Activated naive CD8-positive, alpha-beta T cell treated with anti-CD3 and anti-CD28 coated beads for 36 hours (primary cell): ENCODE measurements at regions not wholly inside any gene's neighbourhood (a gene's known extent, or its start where the extent isn't known, plus 50 kb on each side); places are given as distances from the start of the nearest gene placed in this dataset.

ENCODE experiments used
- DNase-seq: peaks from one replicate; pipeline ENCODE4 v3.0.0; 2021
- H3K27ac Mint-ChIP-seq: one replicate; pipeline ENCODE4 v1.8.0; 2022; ENCODE audit warnings: mild to moderate bottlenecking, moderate library complexity, mixed read lengths
- H3K27me3 Mint-ChIP-seq: one replicate; pipeline ENCODE4 v1.8.0; 2022; ENCODE audit warnings: mild to moderate bottlenecking, mixed read lengths
- H3K36me3 Mint-ChIP-seq: one replicate; pipeline ENCODE4 v1.8.0; 2021; ENCODE audit warnings: mild to moderate bottlenecking, mixed read lengths
- H3K4me1 Mint-ChIP-seq: one replicate; pipeline ENCODE4 v1.8.0; 2021; ENCODE audit warnings: mixed read lengths
- H3K4me3 Mint-ChIP-seq: one replicate; pipeline ENCODE4 v1.8.0; 2022; ENCODE audit warnings: mild to moderate bottlenecking, moderate library complexity, mixed read lengths
- H3K9me3 Mint-ChIP-seq: one replicate; pipeline ENCODE4 v1.8.0; 2022; ENCODE audit warnings: mixed read lengths

- DNase-seq: no peak
- H3K27ac Mint-ChIP-seq: no peak overlapping the region
- H3K27me3 Mint-ChIP-seq: peaks cover 67% of the 10 kb centered on the region
- H3K4me3 Mint-ChIP-seq: peak overlapping the region; percentile 35
- H3K36me3 Mint-ChIP-seq: no peaks in the 10 kb centered on the region
- peaks cover 23% of the 10 kb centered on the region for H3K4me1 Mint-ChIP-seq
- no peaks in the 10 kb centered on the region for H3K9me3 Mint-ChIP-seq
Observed at GRCh38 chr1:98044071-98044697, 123.3 kb upstream of the DPYD start.

GRCh38 chr1:98035602-98036002 is 114.8 kb upstream of the DPYD start:
- Mint-ChIP-seq H3K4me3 (no peak overlapping the region), H3K9me3 (no peaks in the 10 kb centered on the region), H3K4me1 (peaks cover 1% of the 10 kb centered on the region), H3K27ac (no peak overlapping the region), H3K27me3 (peaks cover 19% of the 10 kb centered on the region), H3K36me3 (no peaks in the 10 kb centered on the region)
- DNase-seq: no peak

GRCh38 chr1:98034505-98034904 is 113.7 kb upstream of the DPYD start:
- no peak for DNase-seq
- Mint-ChIP-seq H3K27ac (no peak overlapping the region), H3K36me3 (no peaks in the 10 kb centered on the region), H3K27me3 (peaks cover 16% of the 10 kb centered on the region), H3K4me3 (no peak overlapping the region), H3K9me3 (no peaks in the 10 kb centered on the region), H3K4me1 (peaks cover 4% of the 10 kb centered on the region)

- no peaks in the 10 kb centered on the region for H3K9me3 Mint-ChIP-seq
- H3K4me1 Mint-ChIP-seq: peaks cover 4% of the 10 kb centered on the region
- no peaks in the 10 kb centered on the region for H3K36me3 Mint-ChIP-seq
- H3K4me3 Mint-ChIP-seq: no peak overlapping the region
- no peak for DNase-seq
- no peak overlapping the region for H3K27ac Mint-ChIP-seq
- peaks cover 13% of the 10 kb centered on the region for H3K27me3 Mint-ChIP-seq
Observed at GRCh38 chr1:98032958-98033357, 112.1 kb upstream of the DPYD start.

GRCh38 chr1:98030976-98031375 is 110.1 kb upstream of the DPYD start:
- Mint-ChIP-seq H3K36me3 (no peaks in the 10 kb centered on the region), H3K27ac (no peak overlapping the region), H3K27me3 (peaks cover 10% of the 10 kb centered on the region), H3K4me1 (peaks cover 4% of the 10 kb centered on the region), H3K4me3 (no peak overlapping the region), H3K9me3 (no peaks in the 10 kb centered on the region)
- no peak for DNase-seq

GRCh38 chr1:98030483-98030882 is 109.6 kb upstream of the DPYD start:
- Mint-ChIP-seq H3K36me3 (no peaks in the 10 kb centered on the region), H3K27ac (no peak overlapping the region), H3K9me3 (no peaks in the 10 kb centered on the region), H3K4me1 (peaks cover 4% of the 10 kb centered on the region), H3K27me3 (peaks cover 6% of the 10 kb centered on the region), H3K4me3 (no peak overlapping the region)
- DNase-seq: no peak

GRCh38 chr1:98028800-98029199 is 108.0 kb upstream of the DPYD start:
- no peak overlapping the region for H3K4me3 Mint-ChIP-seq

GRCh38 chr1:98027103-98027705 is 106.4 kb upstream of the DPYD start:
- Mint-ChIP-seq H3K4me1 (peaks cover 4% of the 10 kb centered on the region), H3K4me3 (no peak overlapping the region), H3K27ac (no peak overlapping the region), H3K27me3 (no peaks in the 10 kb centered on the region), H3K9me3 (no peaks in the 10 kb centered on the region), H3K36me3 (no peaks in the 10 kb centered on the region)
- DNase-seq: no peak

More at GRCh38 chr1:98028800-98029199, 108.0 kb upstream of the DPYD start:
- H3K4me1 Mint-ChIP-seq: peaks cover 4% of the 10 kb centered on the region
- no peak for DNase-seq
- no peaks in the 10 kb centered on the region for H3K9me3 Mint-ChIP-seq
- no peak overlapping the region for H3K27ac Mint-ChIP-seq
- H3K36me3 Mint-ChIP-seq: no peaks in the 10 kb centered on the region
- H3K27me3 Mint-ChIP-seq: peaks cover 2% of the 10 kb centered on the region

GRCh38 chr1:98025858-98026257 is 105.0 kb upstream of the DPYD start:
- H3K4me3 Mint-ChIP-seq: no peak overlapping the region
- no peaks in the 10 kb centered on the region for H3K27me3 Mint-ChIP-seq
- no peak overlapping the region for H3K27ac Mint-ChIP-seq
- H3K4me1 Mint-ChIP-seq: peaks cover 4% of the 10 kb centered on the region
- no peaks in the 10 kb centered on the region for H3K36me3 Mint-ChIP-seq
- no peak for DNase-seq
- H3K9me3 Mint-ChIP-seq: no peaks in the 10 kb centered on the region

- no peak overlapping the region for H3K4me3 Mint-ChIP-seq
- no peaks in the 10 kb centered on the region for H3K4me1 Mint-ChIP-seq
- H3K36me3 Mint-ChIP-seq: no peaks in the 10 kb centered on the region
- DNase-seq: no peak
- no peak overlapping the region for H3K27ac Mint-ChIP-seq
- no peaks in the 10 kb centered on the region for H3K9me3 Mint-ChIP-seq
- no peaks in the 10 kb centered on the region for H3K27me3 Mint-ChIP-seq
Observed at GRCh38 chr1:98021126-98021525, 100.3 kb upstream of the DPYD start.

- no peaks in the 10 kb centered on the region for H3K36me3 Mint-ChIP-seq
- no peaks in the 10 kb centered on the region for H3K9me3 Mint-ChIP-seq
- H3K27ac Mint-ChIP-seq: no peak overlapping the region
- H3K4me1 Mint-ChIP-seq: no peaks in the 10 kb centered on the region
- H3K27me3 Mint-ChIP-seq: no peaks in the 10 kb centered on the region
- no peak overlapping the region for H3K4me3 Mint-ChIP-seq
- no peak for DNase-seq
Observed at GRCh38 chr1:98019747-98020146, 98.9 kb upstream of the DPYD start.

- no peaks in the 10 kb centered on the region for H3K4me1 Mint-ChIP-seq
- H3K36me3 Mint-ChIP-seq: no peaks in the 10 kb centered on the region
- no peaks in the 10 kb centered on the region for H3K27me3 Mint-ChIP-seq
Observed at GRCh38 chr1:98018074-98018473, 97.2 kb upstream of the DPYD start.

GRCh38 chr1:98017184-98017583 is 96.3 kb upstream of the DPYD start:
- DNase-seq: no peak
- Mint-ChIP-seq H3K9me3 (no peaks in the 10 kb centered on the region), H3K4me3 (no peak overlapping the region), H3K4me1 (no peaks in the 10 kb centered on the region), H3K27ac (no peak overlapping the region), H3K27me3 (no peaks in the 10 kb centered on the region), H3K36me3 (no peaks in the 10 kb centered on the region)

More at GRCh38 chr1:98018074-98018473, 97.2 kb upstream of the DPYD start:
- Mint-ChIP-seq H3K27ac (no peak overlapping the region), H3K4me3 (no peak overlapping the region), H3K9me3 (no peaks in the 10 kb centered on the region)
- DNase-seq: no peak

- Mint-ChIP-seq H3K27ac (no peak overlapping the region), H3K4me1 (peaks cover 5% of the 10 kb centered on the region)
Observed at GRCh38 chr1:98008373-98008772, 87.5 kb upstream of the DPYD start.

GRCh38 chr1:98005326-98006010 is 84.6 kb upstream of the DPYD start:
- H3K27me3 Mint-ChIP-seq: no peaks in the 10 kb centered on the region
- H3K4me1 Mint-ChIP-seq: peaks cover 5% of the 10 kb centered on the region
- no peak overlapping the region for H3K27ac Mint-ChIP-seq
- no peak for DNase-seq
- no peaks in the 10 kb centered on the region for H3K9me3 Mint-ChIP-seq
- H3K4me3 Mint-ChIP-seq: no peak overlapping the region
- H3K36me3 Mint-ChIP-seq: no peaks in the 10 kb centered on the region

More at GRCh38 chr1:98008373-98008772, 87.5 kb upstream of the DPYD start:
- no peak overlapping the region for H3K4me3 Mint-ChIP-seq
- H3K27me3 Mint-ChIP-seq: peaks cover 3% of the 10 kb centered on the region
- H3K36me3 Mint-ChIP-seq: no peaks in the 10 kb centered on the region
- no peaks in the 10 kb centered on the region for H3K9me3 Mint-ChIP-seq
- no peak for DNase-seq

- Mint-ChIP-seq H3K36me3 (no peaks in the 10 kb centered on the region), H3K9me3 (no peaks in the 10 kb centered on the region), H3K4me3 (no peak overlapping the region), H3K27me3 (no peaks in the 10 kb centered on the region), H3K4me1 (peaks cover 3% of the 10 kb centered on the region), H3K27ac (no peak overlapping the region)
- DNase-seq: no peak
Observed at GRCh38 chr1:98003442-98003841, 82.6 kb upstream of the DPYD start.
